ENCODE measurements at regions not wholly inside any gene's neighbourhood (a gene's known extent, or its start where the extent isn't known, plus 50 kb on each side); places are given as distances from the start of the nearest gene placed in this dataset.

DNA sequence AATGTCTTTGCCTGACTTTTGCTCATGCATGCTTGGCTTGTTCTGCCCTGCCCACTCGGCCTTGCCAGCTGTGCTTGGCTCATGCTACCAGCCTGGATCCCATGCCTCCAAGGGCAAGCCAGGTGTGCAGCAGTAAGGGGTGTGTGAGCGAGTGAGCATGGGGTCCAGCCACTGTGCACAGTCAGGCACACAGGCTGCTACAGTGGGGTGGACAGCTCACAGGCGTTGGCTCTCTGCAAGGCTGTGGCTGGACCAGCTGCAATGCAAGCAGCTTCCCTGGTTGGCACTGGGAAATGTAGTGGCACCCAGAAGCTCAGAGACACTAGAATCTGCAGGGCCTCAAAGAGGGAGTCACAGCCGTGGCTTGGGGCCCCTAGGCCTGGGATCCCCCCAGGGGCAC is 529.7 kb downstream of the DSC3 start:
- TF ChIP-seq GABPA (IDR thresholded peaks at IDR 0.05; ENCODE audit: low read depth) (no peak), SPI1 (IDR thresholded peaks at IDR 0.05; ENCODE audit: borderline replicate concordance, low read depth) (no peak)
- TF ChIP-seq, protein P1, sequence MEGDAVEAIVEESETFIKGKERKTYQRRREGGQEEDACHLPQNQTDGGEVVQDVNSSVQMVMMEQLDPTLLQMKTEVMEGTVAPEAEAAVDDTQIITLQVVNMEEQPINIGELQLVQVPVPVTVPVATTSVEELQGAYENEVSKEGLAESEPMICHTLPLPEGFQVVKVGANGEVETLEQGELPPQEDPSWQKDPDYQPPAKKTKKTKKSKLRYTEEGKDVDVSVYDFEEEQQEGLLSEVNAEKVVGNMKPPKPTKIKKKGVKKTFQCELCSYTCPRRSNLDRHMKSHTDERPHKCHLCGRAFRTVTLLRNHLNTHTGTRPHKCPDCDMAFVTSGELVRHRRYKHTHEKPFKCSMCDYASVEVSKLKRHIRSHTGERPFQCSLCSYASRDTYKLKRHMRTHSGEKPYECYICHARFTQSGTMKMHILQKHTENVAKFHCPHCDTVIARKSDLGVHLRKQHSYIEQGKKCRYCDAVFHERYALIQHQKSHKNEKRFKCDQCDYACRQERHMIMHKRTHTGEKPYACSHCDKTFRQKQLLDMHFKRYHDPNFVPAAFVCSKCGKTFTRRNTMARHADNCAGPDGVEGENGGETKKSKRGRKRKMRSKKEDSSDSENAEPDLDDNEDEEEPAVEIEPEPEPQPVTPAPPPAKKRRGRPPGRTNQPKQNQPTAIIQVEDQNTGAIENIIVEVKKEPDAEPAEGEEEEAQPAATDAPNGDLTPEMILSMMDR (IDR thresholded peaks at IDR 0.05; ENCODE audit: insufficient read depth, low read length): no peak
